ENCODE measurements at regions not wholly inside any gene's neighbourhood (a gene's known extent, or its start where the extent isn't known, plus 50 kb on each side); places are given as distances from the start of the nearest gene placed in this dataset.

- intact Hi-C loops (cut with micrococcal nuclease): no loop called here
Observed at GRCh38 chr10:28790146-28790545, 112.8 kb downstream of the BAMBI start.

DNA sequence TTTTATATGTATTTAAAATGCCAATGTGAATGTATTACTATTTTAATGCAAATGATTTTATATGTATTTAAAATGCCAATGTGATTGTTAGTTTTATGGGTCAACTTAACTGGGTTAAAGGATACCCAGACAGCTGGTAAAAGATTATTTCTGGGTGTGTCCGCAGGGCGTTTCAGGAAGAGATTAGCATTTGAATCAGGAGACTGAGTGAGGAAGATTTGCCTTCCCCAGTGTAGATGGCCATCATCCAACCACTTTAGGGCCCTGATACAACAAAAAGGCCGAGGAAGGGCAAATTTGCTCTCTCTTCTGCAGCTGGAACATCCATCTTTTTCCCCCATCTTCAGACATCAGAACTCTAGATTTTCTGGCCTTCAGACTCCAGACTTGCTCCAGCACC is 116.2 kb downstream of the BAMBI start:
- no peak for DNase-seq
- Mint-ChIP-seq H3K27ac (no peak overlapping the region), H3K36me3 (ENCODE audit: low read depth) (no peaks in the 10 kb centered on the region), H3K4me1 (ENCODE audit: low read depth) (no peaks in the 10 kb centered on the region), H3K27me3 (ENCODE audit: low read depth) (peaks cover 7% of the 10 kb centered on the region), H3K4me3 (no peak overlapping the region), H3K9me3 (no peaks in the 10 kb centered on the region)
- CTCF ChIA-PET: no interaction called here
- intact Hi-C loops (cut with micrococcal nuclease): no loop called here

More at GRCh38 chr10:28790146-28790545, 112.8 kb downstream of the BAMBI start:
- DNase-seq: no peak
- Mint-ChIP-seq H3K36me3 (ENCODE audit: low read depth) (no peaks in the 10 kb centered on the region), H3K4me1 (ENCODE audit: low read depth) (no peaks in the 10 kb centered on the region), H3K4me3 (no peak overlapping the region), H3K27me3 (ENCODE audit: low read depth) (peaks cover 12% of the 10 kb centered on the region), H3K27ac (no peak overlapping the region), H3K9me3 (no peaks in the 10 kb centered on the region)
- CTCF ChIA-PET: no interaction called here

DNA sequence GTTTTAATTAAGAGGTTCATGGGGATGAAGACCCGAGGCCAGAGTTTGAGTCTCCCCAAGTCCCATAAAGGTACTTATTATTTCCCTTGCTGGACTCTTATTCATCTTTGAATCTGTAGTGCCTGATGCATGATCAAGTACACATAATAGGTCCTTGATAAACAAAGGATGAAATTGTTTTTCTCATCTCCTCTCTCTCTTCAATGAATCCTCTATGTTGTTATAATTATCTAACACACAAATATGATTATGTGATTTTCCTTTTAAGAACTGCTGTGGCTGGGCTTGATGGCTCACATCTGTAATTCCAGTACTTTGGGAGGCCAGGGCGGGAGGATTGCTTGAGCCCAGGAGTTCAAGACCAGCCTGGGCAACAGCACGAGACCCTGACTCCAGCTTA is 117.7 kb downstream of the BAMBI start:
- DNase-seq: no peak
- no peaks in the 10 kb centered on the region for H3K27me3 Mint-ChIP-seq (ENCODE audit: low read depth)
- no peaks in the 10 kb centered on the region for H3K9me3 Mint-ChIP-seq
- no peak overlapping the region for H3K27ac Mint-ChIP-seq
- no peaks in the 10 kb centered on the region for H3K4me1 Mint-ChIP-seq (ENCODE audit: low read depth)
- CTCF ChIA-PET: no interaction called here
- H3K36me3 Mint-ChIP-seq (ENCODE audit: low read depth): no peaks in the 10 kb centered on the region
- H3K4me3 Mint-ChIP-seq: no peak overlapping the region
- intact Hi-C loops (cut with micrococcal nuclease): no loop called here

GRCh38 chr10:28796606-28797512 is 119.5 kb downstream of the BAMBI start:
- H3K27me3 Mint-ChIP-seq (ENCODE audit: low read depth): no peaks in the 10 kb centered on the region
- CTCF ChIA-PET: no interaction called here
- intact Hi-C loops (cut with micrococcal nuclease): no loop called here
- DNase-seq: no peak
- H3K36me3 Mint-ChIP-seq (ENCODE audit: low read depth): no peaks in the 10 kb centered on the region
- H3K27ac Mint-ChIP-seq: no peak overlapping the region
- no peaks in the 10 kb centered on the region for H3K9me3 Mint-ChIP-seq
- H3K4me3 Mint-ChIP-seq: no peak overlapping the region
- H3K4me1 Mint-ChIP-seq (ENCODE audit: low read depth): no peaks in the 10 kb centered on the region

DNA sequence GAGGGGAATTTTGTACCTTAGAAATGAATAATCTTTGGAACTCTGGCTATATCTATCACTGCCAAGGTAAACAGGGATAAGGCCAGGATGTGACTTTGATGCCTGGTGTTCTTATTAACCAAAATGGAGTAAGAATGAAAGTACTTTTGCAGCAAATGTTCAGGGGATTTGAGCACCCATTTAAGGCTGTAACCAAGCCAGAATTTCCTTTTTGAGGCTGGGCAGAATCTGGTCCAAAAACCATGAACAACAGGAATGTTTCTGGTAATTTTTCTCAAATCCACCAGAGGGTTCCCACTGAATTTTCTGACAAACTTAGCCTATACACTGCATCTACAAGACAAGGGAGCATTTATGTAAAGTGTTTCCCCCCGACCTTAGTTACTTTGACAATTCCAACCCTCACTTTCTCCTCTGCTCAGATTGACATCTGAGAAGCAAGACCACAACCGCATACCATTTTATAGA is 120.6 kb downstream of the BAMBI start:
- CTCF ChIA-PET: interaction anchor here (0.6 kb wide), 2 partner anchors 127 to 589 kb away, joined by 3 to 5 read pairs; no protein-coding TSS in a partner anchor
- no peak overlapping the region for H3K27ac Mint-ChIP-seq
- DNase-seq: no peak
- H3K9me3 Mint-ChIP-seq: no peaks in the 10 kb centered on the region
- no peaks in the 10 kb centered on the region for H3K4me1 Mint-ChIP-seq (ENCODE audit: low read depth)
- no peaks in the 10 kb centered on the region for H3K36me3 Mint-ChIP-seq (ENCODE audit: low read depth)
- no peaks in the 10 kb centered on the region for H3K27me3 Mint-ChIP-seq (ENCODE audit: low read depth)
- no peak overlapping the region for H3K4me3 Mint-ChIP-seq
- intact Hi-C loops (cut with micrococcal nuclease): no loop called here

DNA sequence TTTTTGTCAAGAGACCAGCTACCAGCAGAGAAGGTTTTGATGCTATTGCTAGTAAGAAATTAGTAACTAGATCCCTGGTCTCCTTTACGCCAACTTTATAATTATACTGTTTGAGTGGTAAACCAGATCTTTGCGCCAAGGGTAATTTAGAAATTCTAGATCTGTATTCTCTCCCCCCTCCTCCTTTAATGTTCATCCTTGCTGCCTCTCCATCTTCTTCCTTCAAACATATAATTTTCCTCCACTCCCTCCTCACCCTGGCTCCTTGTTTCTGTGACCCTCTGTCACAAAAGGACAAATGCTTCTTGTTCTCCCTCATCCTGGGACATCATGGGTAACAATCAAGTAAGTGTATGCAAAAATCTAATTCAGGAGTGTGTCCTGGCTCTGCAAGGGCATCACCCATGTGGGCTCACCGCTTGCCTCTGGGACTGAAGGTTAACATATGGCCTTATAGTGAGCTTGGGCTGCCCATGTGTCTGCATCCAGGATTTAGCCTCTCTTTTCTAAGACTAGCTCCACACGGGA is 121.2 kb downstream of the BAMBI start:
- intact Hi-C loops (cut with micrococcal nuclease): no loop called here
- CTCF ChIA-PET: no interaction called here
- H3K9me3 Mint-ChIP-seq: no peaks in the 10 kb centered on the region
- H3K27me3 Mint-ChIP-seq (ENCODE audit: low read depth): no peaks in the 10 kb centered on the region
- no peak for DNase-seq
- no peak overlapping the region for H3K4me3 Mint-ChIP-seq
- no peaks in the 10 kb centered on the region for H3K36me3 Mint-ChIP-seq (ENCODE audit: low read depth)
- H3K4me1 Mint-ChIP-seq (ENCODE audit: low read depth): no peaks in the 10 kb centered on the region
- no peak overlapping the region for H3K27ac Mint-ChIP-seq

DNA sequence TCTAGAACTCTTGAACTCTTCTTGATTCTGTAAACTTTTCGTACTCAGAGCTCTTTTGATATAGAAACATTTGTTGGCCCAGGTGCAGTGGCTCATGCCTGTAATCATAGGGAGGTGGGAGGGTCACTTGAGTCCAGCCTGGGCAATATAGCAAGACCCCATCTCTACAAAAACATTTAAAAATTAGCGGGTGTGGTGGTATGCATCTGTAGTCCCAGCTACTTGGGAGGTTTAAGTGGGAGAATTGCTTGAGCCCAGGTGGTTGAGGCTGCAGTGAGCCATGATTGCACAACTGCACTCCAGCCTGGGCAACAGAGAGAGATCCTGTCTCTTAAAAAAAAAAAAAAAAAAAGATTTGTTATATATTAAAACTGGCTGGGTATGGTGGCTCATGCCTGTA is 121.6 kb downstream of the BAMBI start:
- no peaks in the 10 kb centered on the region for H3K4me1 Mint-ChIP-seq (ENCODE audit: low read depth)
- no peaks in the 10 kb centered on the region for H3K9me3 Mint-ChIP-seq
- H3K36me3 Mint-ChIP-seq (ENCODE audit: low read depth): no peaks in the 10 kb centered on the region
- H3K4me3 Mint-ChIP-seq: no peak overlapping the region
- H3K27me3 Mint-ChIP-seq (ENCODE audit: low read depth): peaks cover 2% of the 10 kb centered on the region
- no peak for DNase-seq
- H3K27ac Mint-ChIP-seq: no peak overlapping the region
- CTCF ChIA-PET: no interaction called here
- intact Hi-C loops (cut with micrococcal nuclease): no loop called here

- H3K4me3 Mint-ChIP-seq: no peak overlapping the region
- no peak for DNase-seq
- no peaks in the 10 kb centered on the region for H3K4me1 Mint-ChIP-seq (ENCODE audit: low read depth)
- intact Hi-C loops (cut with micrococcal nuclease): no loop called here
- no peak overlapping the region for H3K27ac Mint-ChIP-seq
- no peaks in the 10 kb centered on the region for H3K9me3 Mint-ChIP-seq
- peaks cover 7% of the 10 kb centered on the region for H3K27me3 Mint-ChIP-seq (ENCODE audit: low read depth)
- CTCF ChIA-PET: no interaction called here
- no peaks in the 10 kb centered on the region for H3K36me3 Mint-ChIP-seq (ENCODE audit: low read depth)
Observed at GRCh38 chr10:28800144-28800543, 122.8 kb downstream of the BAMBI start.

- Mint-ChIP-seq H3K36me3 (ENCODE audit: low read depth) (no peaks in the 10 kb centered on the region), H3K27me3 (ENCODE audit: low read depth) (peaks cover 12% of the 10 kb centered on the region), H3K4me1 (ENCODE audit: low read depth) (no peaks in the 10 kb centered on the region), H3K9me3 (no peaks in the 10 kb centered on the region), H3K27ac (no peak overlapping the region), H3K4me3 (no peak overlapping the region)
- DNase-seq: no peak
- CTCF ChIA-PET: no interaction called here
- intact Hi-C loops (cut with micrococcal nuclease): no loop called here
Observed at GRCh38 chr10:28801247-28801646, 123.9 kb downstream of the BAMBI start.

- intact Hi-C loops (cut with micrococcal nuclease): no loop called here
- no peaks in the 10 kb centered on the region for H3K36me3 Mint-ChIP-seq (ENCODE audit: low read depth)
- H3K4me3 Mint-ChIP-seq: no peak overlapping the region
- peaks cover 18% of the 10 kb centered on the region for H3K27me3 Mint-ChIP-seq (ENCODE audit: low read depth)
- H3K9me3 Mint-ChIP-seq: no peaks in the 10 kb centered on the region
- DNase-seq: no peak
- H3K4me1 Mint-ChIP-seq (ENCODE audit: low read depth): no peaks in the 10 kb centered on the region
- CTCF ChIA-PET: no interaction called here
- no peak overlapping the region for H3K27ac Mint-ChIP-seq
Observed at GRCh38 chr10:28801869-28802268, 124.5 kb downstream of the BAMBI start.

- Mint-ChIP-seq H3K4me1 (ENCODE audit: low read depth) (peaks cover 4% of the 10 kb centered on the region), H3K4me3 (no peak overlapping the region), H3K27me3 (ENCODE audit: low read depth) (peaks cover 42% of the 10 kb centered on the region), H3K9me3 (no peaks in the 10 kb centered on the region), H3K27ac (no peak overlapping the region), H3K36me3 (ENCODE audit: low read depth) (no peaks in the 10 kb centered on the region)
- intact Hi-C loops (cut with micrococcal nuclease): no loop called here
- no peak for DNase-seq
- CTCF ChIA-PET: no interaction called here
Observed at GRCh38 chr10:28805390-28805789, 128.1 kb downstream of the BAMBI start.

DNA sequence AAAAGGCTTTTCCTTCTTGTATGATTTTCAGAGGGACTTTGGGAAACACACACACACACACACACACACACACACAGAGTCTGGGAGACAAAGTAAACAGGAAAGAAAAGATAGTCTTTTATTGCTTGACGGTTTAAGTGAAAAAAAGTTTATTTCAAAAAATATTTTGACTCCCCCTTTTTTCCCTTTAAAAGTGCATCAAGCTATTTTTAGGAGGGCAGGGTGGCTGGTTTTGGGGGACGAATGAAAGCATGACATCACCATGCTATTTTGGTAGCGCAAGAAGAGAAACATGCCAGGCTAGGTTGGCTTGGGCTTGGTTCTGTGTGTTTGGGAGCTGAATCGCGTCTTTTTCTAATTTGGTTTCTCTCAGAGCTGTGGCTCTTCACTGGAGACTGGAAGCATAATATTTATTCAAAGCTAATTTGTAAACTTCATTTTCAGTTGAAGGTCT is 129.2 kb downstream of the BAMBI start:
- Mint-ChIP-seq H3K36me3 (ENCODE audit: low read depth) (no peaks in the 10 kb centered on the region), H3K9me3 (no peaks in the 10 kb centered on the region), H3K27me3 (ENCODE audit: low read depth) (peaks cover 42% of the 10 kb centered on the region), H3K27ac (no peak overlapping the region), H3K4me3 (no peak overlapping the region), H3K4me1 (ENCODE audit: low read depth) (peaks cover 4% of the 10 kb centered on the region)
- CTCF ChIA-PET: interaction anchor here (0.7 kb wide), 1 partner anchor 1015 kb away, joined by 4 read pairs; no protein-coding TSS in a partner anchor
- intact Hi-C loops (cut with micrococcal nuclease): no loop called here
- DNase-seq: no peak

Measured in activated naive CD4-positive, alpha-beta T cell treated with anti-CD3 and anti-CD28 coated beads for 36 hours (primary cell).